ENCODE measurements at regions not wholly inside any gene's neighbourhood (a gene's known extent, or its start where the extent isn't known, plus 50 kb on each side); places are given as distances from the start of the nearest gene placed in this dataset.
A peak's percentile ranks its signal among the peaks of the same experiment; 100 is the strongest.
"Not testable (repeated sequence)": the region's sequence is repeated elsewhere in the genome, so short reads cannot be mapped to it uniquely, and the experiment has no call there.

GRCh38 chr4:101647710-101648034, 142.9 kb upstream of the BANK1 start:
- H3K36me3 Mint-ChIP-seq: no peaks in the 10 kb centered on the region
- H3K4me1 Mint-ChIP-seq: peaks cover 21% of the 10 kb centered on the region
- no peaks in the 10 kb centered on the region for H3K27me3 Mint-ChIP-seq
- H3K4me3 Mint-ChIP-seq: no peak overlapping the region
- H3K9me3 Mint-ChIP-seq: no peaks in the 10 kb centered on the region
- no peak for ATAC-seq
- H3K27ac Mint-ChIP-seq: no peak overlapping the region

GRCh38 chr4:101644516-101644915, 146.0 kb upstream of the BANK1 start:
- no peaks in the 10 kb centered on the region for H3K36me3 Mint-ChIP-seq
- no peak overlapping the region for H3K4me3 Mint-ChIP-seq
- no peak overlapping the region for H3K27ac Mint-ChIP-seq
- H3K4me1 Mint-ChIP-seq: peaks cover 29% of the 10 kb centered on the region
- no peak for ATAC-seq
- H3K27me3 Mint-ChIP-seq: no peaks in the 10 kb centered on the region
- no peaks in the 10 kb centered on the region for H3K9me3 Mint-ChIP-seq

- H3K36me3 Mint-ChIP-seq: no peaks in the 10 kb centered on the region
- H3K9me3 Mint-ChIP-seq: no peaks in the 10 kb centered on the region
- peaks cover 22% of the 10 kb centered on the region for H3K4me1 Mint-ChIP-seq
- peak; percentile 48 for ATAC-seq
- H3K27ac Mint-ChIP-seq: no peak overlapping the region
- no peak overlapping the region for H3K4me3 Mint-ChIP-seq
- H3K27me3 Mint-ChIP-seq: no peaks in the 10 kb centered on the region
Observed at GRCh38 chr4:101643186-101643837, 147.2 kb upstream of the BANK1 start.

GRCh38 chr4:101632766-101633165, 157.8 kb upstream of the BANK1 start:
- not testable (repeated sequence) for ATAC-seq, H3K9me3 Mint-ChIP-seq, H3K4me3 Mint-ChIP-seq, H3K27me3 Mint-ChIP-seq, H3K36me3 Mint-ChIP-seq
- peak overlapping the region; percentile 9 for H3K27ac Mint-ChIP-seq
- H3K4me1 Mint-ChIP-seq: peaks cover 23% of the 10 kb centered on the region

DNA sequence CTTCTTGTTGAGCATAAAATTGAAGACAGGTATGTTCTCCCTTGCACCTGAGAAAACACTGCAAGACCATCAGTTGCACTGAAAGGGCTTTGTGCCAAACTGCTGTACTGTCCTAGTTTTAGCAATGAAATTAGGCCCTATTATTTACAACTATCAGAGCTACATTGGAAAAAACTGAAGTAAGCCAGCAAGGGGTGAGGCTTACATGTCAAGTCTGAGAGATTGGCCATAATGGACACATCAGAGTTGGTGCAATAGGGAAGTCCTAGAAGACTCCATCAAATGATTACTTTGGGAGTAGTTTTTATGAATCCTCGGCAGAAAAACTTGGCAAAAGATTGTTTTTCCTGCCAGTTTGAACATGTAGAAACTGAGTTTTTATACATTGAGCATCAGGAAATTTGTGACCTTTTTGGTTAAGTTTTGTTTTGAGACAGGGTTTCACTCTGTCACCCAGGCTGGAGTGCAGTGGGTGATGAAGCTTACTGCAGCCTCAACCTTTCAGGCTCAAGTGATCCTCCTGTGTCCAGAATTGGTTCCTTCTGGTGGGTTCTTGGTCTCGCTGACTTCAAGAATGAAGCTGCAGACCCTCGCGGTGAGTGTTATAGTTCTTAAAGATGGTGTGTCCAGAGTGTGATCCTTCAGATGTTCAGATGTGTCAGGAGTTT, 160.1 kb upstream of the BANK1 start:
- peak overlapping the region; percentile 32 for H3K27ac Mint-ChIP-seq
- peaks cover 35% of the 10 kb centered on the region for H3K4me1 Mint-ChIP-seq
- no peaks in the 10 kb centered on the region for H3K27me3 Mint-ChIP-seq
- peaks cover 9% of the 10 kb centered on the region for H3K36me3 Mint-ChIP-seq
- H3K9me3 Mint-ChIP-seq: peaks cover 2% of the 10 kb centered on the region
- H3K4me3 Mint-ChIP-seq: peak overlapping the region; percentile 4
- peak; percentile 74 for ATAC-seq

DNA sequence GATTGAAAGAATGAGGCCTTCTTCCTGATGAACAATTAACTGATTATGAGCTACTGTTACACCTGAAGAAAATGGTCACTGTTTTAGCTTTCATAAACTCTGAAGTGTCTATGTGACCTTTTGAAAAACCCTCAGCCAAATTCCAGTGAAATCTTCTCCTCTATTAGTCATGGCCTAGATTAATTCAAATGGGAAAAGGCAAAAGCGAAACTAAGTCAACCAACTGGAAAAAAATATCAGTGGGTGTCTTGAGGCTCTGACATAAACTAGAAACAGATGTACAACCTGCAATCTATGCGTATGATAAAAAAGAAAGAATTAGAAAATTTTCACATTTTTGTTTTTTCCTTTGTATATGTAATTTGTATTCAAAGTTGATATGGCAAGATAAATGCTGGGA, 169.4 kb upstream of the BANK1 start:
- H3K4me1 Mint-ChIP-seq: peaks cover 12% of the 10 kb centered on the region
- no peaks in the 10 kb centered on the region for H3K36me3 Mint-ChIP-seq
- no peaks in the 10 kb centered on the region for H3K27me3 Mint-ChIP-seq
- H3K27ac Mint-ChIP-seq: peak overlapping the region; percentile 44
- ATAC-seq: no peak
- H3K4me3 Mint-ChIP-seq: no peak overlapping the region
- H3K9me3 Mint-ChIP-seq: no peaks in the 10 kb centered on the region

- Mint-ChIP-seq H3K4me3 (no peak overlapping the region), H3K9me3 (no peaks in the 10 kb centered on the region), H3K27me3 (no peaks in the 10 kb centered on the region), H3K4me1 (no peaks in the 10 kb centered on the region), H3K36me3 (no peaks in the 10 kb centered on the region), H3K27ac (no peak overlapping the region)
- ATAC-seq: no peak
Observed at GRCh38 chr4:101615652-101616051, 174.9 kb upstream of the BANK1 start.

DNA sequence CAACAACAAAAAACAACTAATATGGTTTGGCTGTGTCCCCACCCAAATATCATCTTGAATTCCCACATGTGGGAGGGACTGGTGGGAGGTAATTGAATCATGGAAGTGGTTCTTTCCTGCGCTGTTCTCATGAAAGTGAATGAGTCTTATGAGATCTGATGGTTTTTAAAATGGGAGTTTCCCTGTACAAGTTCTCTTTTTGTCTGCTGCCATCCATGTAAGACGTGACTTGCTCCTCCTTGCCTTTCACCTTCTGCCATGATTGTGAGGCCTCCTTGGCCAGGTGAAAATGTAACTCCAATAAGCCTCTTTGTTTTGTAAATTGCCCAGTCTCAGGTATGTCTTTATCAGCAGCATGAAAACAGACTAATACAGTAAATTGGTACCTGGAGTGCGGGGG, 183.5 kb upstream of the BANK1 start:
- peaks cover 11% of the 10 kb centered on the region for H3K9me3 Mint-ChIP-seq
- H3K4me3 Mint-ChIP-seq, H3K4me1 Mint-ChIP-seq, H3K27me3 Mint-ChIP-seq, H3K36me3 Mint-ChIP-seq, H3K27ac Mint-ChIP-seq, ATAC-seq: not testable (repeated sequence)

DNA sequence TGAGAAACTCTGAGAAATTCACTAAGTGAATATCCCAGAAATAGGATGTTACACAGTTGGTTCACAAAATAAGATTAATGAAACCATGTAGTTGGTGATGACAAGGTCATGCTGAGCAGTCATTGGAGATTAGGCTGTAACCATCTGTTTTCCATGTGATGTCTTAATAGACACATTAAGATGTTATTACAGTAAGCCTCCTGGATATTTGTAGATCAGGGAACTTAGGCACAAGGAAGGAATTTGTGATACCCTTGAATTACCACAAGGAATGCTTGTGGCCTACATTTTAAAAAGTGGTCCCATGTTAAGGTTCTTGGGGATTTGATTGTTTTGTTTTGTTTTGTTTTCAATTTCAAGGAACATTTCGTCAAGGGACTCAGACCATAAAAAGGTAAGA, 185.6 kb upstream of the BANK1 start:
- H3K9me3 Mint-ChIP-seq: peaks cover 11% of the 10 kb centered on the region
- no peak overlapping the region for H3K27ac Mint-ChIP-seq
- no peak for ATAC-seq
- no peaks in the 10 kb centered on the region for H3K27me3 Mint-ChIP-seq
- H3K36me3 Mint-ChIP-seq: peaks cover 9% of the 10 kb centered on the region
- H3K4me3 Mint-ChIP-seq: no peak overlapping the region
- H3K4me1 Mint-ChIP-seq: no peaks in the 10 kb centered on the region

DNA sequence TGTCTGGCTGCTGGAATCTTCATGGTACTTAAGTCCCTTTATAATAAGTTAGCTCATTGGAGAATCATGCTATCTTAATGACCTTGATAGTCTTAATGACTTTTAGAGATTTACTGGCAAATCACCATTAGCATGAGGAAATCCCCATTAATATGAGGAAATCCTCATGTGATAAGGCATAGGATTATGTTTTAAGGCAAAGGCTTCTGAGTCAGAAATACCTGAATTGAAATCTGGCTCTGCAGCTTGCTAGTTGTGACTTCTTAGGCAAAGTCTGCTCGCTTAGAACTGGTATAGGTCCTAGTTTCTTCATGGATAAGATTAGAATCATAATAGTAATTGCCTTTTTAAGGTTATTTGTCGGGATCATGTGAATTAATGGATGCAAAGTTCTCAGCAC, 190.2 kb upstream of the BANK1 start:
- Mint-ChIP-seq H3K4me1 (peaks cover 15% of the 10 kb centered on the region), H3K36me3 (no peaks in the 10 kb centered on the region), H3K27me3 (no peaks in the 10 kb centered on the region), H3K9me3 (no peaks in the 10 kb centered on the region), H3K27ac (no peak overlapping the region), H3K4me3 (no peak overlapping the region)
- ATAC-seq: no peak

DNA sequence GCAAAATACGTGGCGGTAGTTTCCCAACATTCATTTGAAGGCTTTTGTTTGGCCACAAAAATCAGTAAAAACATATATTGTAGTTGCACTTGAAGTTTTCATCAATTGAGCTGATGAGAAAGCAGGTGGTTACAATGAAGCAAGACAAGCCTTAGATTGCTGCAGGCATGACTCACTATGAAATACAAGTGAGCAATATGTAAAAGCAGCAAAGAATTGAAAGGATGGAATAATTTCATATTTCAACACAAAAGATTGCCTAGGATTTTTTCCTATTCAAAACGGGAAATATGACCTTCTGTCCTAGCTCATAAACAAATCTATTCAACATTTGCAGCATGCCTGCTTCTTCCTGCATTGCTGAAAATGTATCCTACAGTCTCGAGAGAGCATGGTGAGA, 190.9 kb upstream of the BANK1 start:
- Mint-ChIP-seq H3K36me3 (no peaks in the 10 kb centered on the region), H3K4me3 (no peak overlapping the region), H3K27me3 (no peaks in the 10 kb centered on the region), H3K9me3 (no peaks in the 10 kb centered on the region), H3K27ac (no peak overlapping the region), H3K4me1 (peaks cover 15% of the 10 kb centered on the region)
- ATAC-seq: no peak

DNA sequence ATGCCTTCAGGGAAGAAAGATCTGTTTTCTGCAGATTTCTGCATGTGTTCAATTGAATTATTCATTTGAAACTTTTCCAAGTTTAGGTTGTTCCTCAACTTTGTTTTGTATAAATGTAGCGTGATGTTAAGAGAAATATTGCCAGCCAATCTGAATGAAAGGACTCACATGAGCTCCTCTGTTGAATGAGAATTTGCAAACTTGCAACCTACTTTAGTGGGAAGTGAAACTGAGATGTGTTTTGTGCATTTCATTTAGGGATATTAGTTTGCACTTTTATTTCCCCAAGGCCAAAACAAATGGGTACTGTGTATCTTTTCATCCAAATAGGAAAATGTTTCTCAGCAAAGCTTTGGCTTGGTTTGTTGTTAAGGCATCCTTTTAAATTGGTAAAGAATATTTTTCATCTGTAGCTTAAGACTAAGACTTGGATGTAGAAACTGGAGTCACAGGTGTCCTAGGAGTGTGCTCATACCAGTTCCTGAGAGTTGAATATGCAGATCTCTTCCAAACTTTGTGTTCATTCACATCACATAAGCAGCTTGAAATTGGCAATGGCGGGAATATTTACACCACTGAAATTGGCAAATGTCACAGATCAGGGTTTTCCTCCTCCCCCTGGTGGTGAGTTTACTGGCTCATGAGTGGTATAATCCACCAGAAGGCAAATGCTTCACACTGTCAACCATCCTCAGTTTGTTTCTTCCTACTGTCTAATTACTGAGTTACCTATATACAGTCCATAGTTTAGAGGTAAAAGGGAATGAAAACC, 193.6 kb upstream of the BANK1 start:
- Mint-ChIP-seq H3K4me3 (no peak overlapping the region), H3K9me3 (no peaks in the 10 kb centered on the region), H3K36me3 (no peaks in the 10 kb centered on the region), H3K4me1 (peaks cover 15% of the 10 kb centered on the region), H3K27me3 (no peaks in the 10 kb centered on the region), H3K27ac (no peak overlapping the region)
- peak; percentile 71 for ATAC-seq

GRCh38 chr4:101594588-101594987, 195.9 kb upstream of the BANK1 start:
- no peak overlapping the region for H3K27ac Mint-ChIP-seq
- H3K4me3 Mint-ChIP-seq: no peak overlapping the region
- H3K36me3 Mint-ChIP-seq: no peaks in the 10 kb centered on the region
- H3K4me1 Mint-ChIP-seq: peaks cover 15% of the 10 kb centered on the region
- no peak for ATAC-seq
- H3K9me3 Mint-ChIP-seq: peaks cover 3% of the 10 kb centered on the region
- no peaks in the 10 kb centered on the region for H3K27me3 Mint-ChIP-seq

- no peak for ATAC-seq
- H3K27me3 Mint-ChIP-seq: no peaks in the 10 kb centered on the region
- H3K27ac Mint-ChIP-seq: no peak overlapping the region
- H3K9me3 Mint-ChIP-seq: peaks cover 3% of the 10 kb centered on the region
- H3K4me3 Mint-ChIP-seq: no peak overlapping the region
- H3K36me3 Mint-ChIP-seq: no peaks in the 10 kb centered on the region
- peaks cover 15% of the 10 kb centered on the region for H3K4me1 Mint-ChIP-seq
Observed at GRCh38 chr4:101593666-101594065, 196.9 kb upstream of the BANK1 start.

GRCh38 chr4:101584306-101584705, 206.2 kb upstream of the BANK1 start:
- H3K4me3 Mint-ChIP-seq: no peak overlapping the region
- no peaks in the 10 kb centered on the region for H3K4me1 Mint-ChIP-seq
- no peaks in the 10 kb centered on the region for H3K27me3 Mint-ChIP-seq
- H3K9me3 Mint-ChIP-seq: peaks cover 24% of the 10 kb centered on the region
- no peak for ATAC-seq
- H3K36me3 Mint-ChIP-seq: peaks cover 22% of the 10 kb centered on the region
- no peak overlapping the region for H3K27ac Mint-ChIP-seq

- no peaks in the 10 kb centered on the region for H3K27me3 Mint-ChIP-seq
- no peak for ATAC-seq
- H3K4me1 Mint-ChIP-seq: no peaks in the 10 kb centered on the region
- no peak overlapping the region for H3K4me3 Mint-ChIP-seq
- H3K9me3 Mint-ChIP-seq: peaks cover 12% of the 10 kb centered on the region
- peaks cover 16% of the 10 kb centered on the region for H3K36me3 Mint-ChIP-seq
- H3K27ac Mint-ChIP-seq: no peak overlapping the region
Observed at GRCh38 chr4:101563126-101563525, 215.8 kb upstream of the PPP3CA start.

Data from stimulated activated memory B cell treated with anti-CD40 and anti-IgM and Interleukin-4, amounts not matched to agents 10 μg/mL and 1 μg/mL and 100 μg/mL, for 72 hours (primary cell).